HCT116 (cell line): ENCODE measurements at regions not wholly inside any gene's neighbourhood (a gene's known extent, or its start where the extent isn't known, plus 50 kb on each side); places are given as distances from the start of the nearest gene placed in this dataset.

ENCODE experiments used
- ATAC-seq: fragments of 200-7000 bp; cut with Tn5 transposase; 2 replicates; pipeline ENCODE4 v1.9.1; 2020; ENCODE audit warnings: mild to moderate bottlenecking, moderate library complexity
- BruUV-seq: library from RNA; stranded (reverse); fragments of 400-500 nt; replicated peaks from 2 replicates; lab custom pipeline; 2021; lab: Mats Ljungman, UMichigan
- CTCF ChIA-PET: fragments of 300-600 bp; sonication (Branson Sonifier 250); formaldehyde crosslinking; loops from one replicate; lab custom pipeline; 2021; ENCODE audit warnings: antibody characterized with exemption; lab: Charles Lee
- POLR2A ChIA-PET: fragments of 300-600, 350-600 bp; sonication (Branson Sonifier 250); formaldehyde crosslinking; loops from one replicate; lab custom pipeline; 2021; ENCODE audit warnings: antibody characterized with exemption; lab: Charles Lee
- RAD21 ChIA-PET, 2 experiments: fragments of 300-600 bp; sonication (Branson Sonifier 250); formaldehyde crosslinking; loops; one replicate each; lab custom pipeline; 2023; ENCODE audit warnings: low total read pairs in 2 of 2; ENCODE audit not compliant: uncharacterized antibody in 2 of 2, unreplicated experiment in 2 of 2, low non-redundant PET in 1 of 2; lab: Charles Lee
- DNase-seq: peaks from one replicate; pipeline ENCODE4 v3.0.0-alpha.2; 2010; ENCODE audit warnings: low read depth, low spot score
- H2AFZ ChIP-seq: fragments of 200-600 bp; shearing (Covaris generic), sonication (generic); 2 replicates; pipeline ENCODE4 v1.6.1; 2017; ENCODE audit warnings: low read depth, mixed run types, mixed read lengths, antibody characterized with exemption, low read length; ENCODE audit not compliant: poor library complexity, severe bottlenecking
- H3K27ac ChIP-seq: 2 replicates; pipeline ENCODE4 v1.5.1; 2012; ENCODE audit warnings: low read depth, low read length
- H3K27me3 ChIP-seq: fragments of 200-600 bp; sonication (generic); 2 replicates; pipeline ENCODE4 v1.6.1; 2016; ENCODE audit warnings: mixed run types, low read length, mixed read lengths; ENCODE audit not compliant: insufficient read depth
- H3K36me3 ChIP-seq, 2 experiments: fragments of 200-500 bp in 1 of 2; fragments of 200-600 bp in 1 of 2; sonication (Bioruptor generic) in 1 of 2; sonication (generic) in 1 of 2; 2 replicates each; pipeline versions ENCODE4 v1.5.1 to v1.6.1; 2014 to 2016; ENCODE audit warnings: low read length in 2 of 2, inconsistent platforms in 1 of 2, mixed read lengths in 1 of 2, mixed run types in 1 of 2; ENCODE audit not compliant: insufficient read depth in 2 of 2, control insufficient read depth in 1 of 2
- H3K4me1 ChIP-seq, 2 experiments: fragments of 200-600 bp in 1 of 2; sonication (generic) in 1 of 2; 2 replicates each; pipeline versions ENCODE4 v1.5.1 to v1.6.1; 2012 to 2017; ENCODE audit warnings: low read length in 2 of 2, inconsistent platforms in 1 of 2, mild to moderate bottlenecking in 1 of 2, mixed read lengths in 1 of 2, mixed run types in 1 of 2, moderate library complexity in 1 of 2; ENCODE audit not compliant: insufficient read depth in 2 of 2, control insufficient read depth in 1 of 2
- H3K4me2 ChIP-seq: fragments of 200-600 bp; sonication (generic); 2 replicates; pipeline ENCODE4 v1.6.1; 2017; ENCODE audit warnings: mixed run types, low read length, mixed read lengths
- H3K4me3 ChIP-seq, 2 experiments: fragments of 200-600 bp in 1 of 2; sonication (generic) in 1 of 2; replicated peaks in 1 of 2; 2 replicates each; pipeline ENCODE4 v1.5.1; 2011 to 2016; ENCODE audit warnings: low read length in 2 of 2, control low read depth in 1 of 2, low read depth in 1 of 2, mild to moderate bottlenecking in 1 of 2, mixed read lengths in 1 of 2, mixed run types in 1 of 2
- H3K79me2 ChIP-seq: fragments of 200-600 bp; sonication (generic); 2 replicates; pipeline ENCODE4 v1.6.1; 2017; ENCODE audit warnings: mild to moderate bottlenecking, mixed run types, low read length, moderate library complexity, mixed read lengths; ENCODE audit not compliant: insufficient read depth
- H3K9ac ChIP-seq: fragments of 200-600 bp; sonication (generic); 2 replicates; pipeline ENCODE4 v1.6.1; 2016; ENCODE audit warnings: low read length, mixed read lengths
- H3K9me2 ChIP-seq: fragments of 200-600 bp; sonication (generic), shearing (Covaris generic); 2 replicates; pipeline ENCODE4 v1.6.1; 2017; ENCODE audit warnings: mixed run types, mild to moderate bottlenecking, moderate library complexity; ENCODE audit not compliant: insufficient read depth
- H3K9me3 ChIP-seq, 2 experiments: fragments of 200-500 bp in 1 of 2; fragments of 200-600 bp in 1 of 2; sonication (Bioruptor generic) in 1 of 2; sonication (generic) in 1 of 2; 2 replicates each; pipeline ENCODE4 v1.6.1; 2014 to 2017; ENCODE audit warnings: low read length in 2 of 2, mixed read lengths in 2 of 2, inconsistent platforms in 1 of 2, low read depth in 1 of 2, mild to moderate bottlenecking in 1 of 2, mixed run types in 1 of 2, moderate library complexity in 1 of 2; ENCODE audit not compliant: control insufficient read depth in 1 of 2, insufficient read depth in 1 of 2
- H4K20me1 ChIP-seq: fragments of 200-600 bp; sonication (generic), shearing (Covaris generic); 2 replicates; pipeline ENCODE4 v1.6.1; 2017; ENCODE audit warnings: mixed run types, mild to moderate bottlenecking, moderate library complexity; ENCODE audit not compliant: insufficient read depth
- CTCF ChIP-seq, 3 experiments: fragments of 200-600 bp in 1 of 3; sonication (generic) in 1 of 3; IDR thresholded peaks in 2 of 3; conservative IDR thresholded peaks in 1 of 3; 2 replicates each; pipeline ENCODE4 v1.5.1; 2012 to 2017; ENCODE audit warnings: low read depth in 2 of 3, low read length in 2 of 3, antibody characterized with exemption in 1 of 3, borderline replicate concordance in 1 of 3, control low read depth in 1 of 3, mild to moderate bottlenecking in 1 of 3, mixed read lengths in 1 of 3, mixed run types in 1 of 3, moderate library complexity in 1 of 3; ENCODE audit not compliant: insufficient read depth in 1 of 3
- EZH2 ChIP-seq: fragments of 200-600 bp; sonication (generic); IDR thresholded peaks from 2 replicates; pipeline ENCODE4 v1.6.1; 2017; ENCODE audit warnings: antibody characterized with exemption, mixed run types
- FOSL1 ChIP-seq: IDR thresholded peaks from 2 replicates; pipeline ENCODE4 v1.6.1; 2012; ENCODE audit warnings: low read depth
- JUND ChIP-seq: IDR thresholded peaks from 2 replicates; pipeline ENCODE4 v1.6.1; 2012
- RAD21 ChIP-seq: IDR thresholded peaks from 2 replicates; pipeline ENCODE4 v1.6.1; 2012; ENCODE audit warnings: low read depth, mild to moderate bottlenecking
- SIN3A ChIP-seq: IDR thresholded peaks from 2 replicates; pipeline ENCODE4 v1.6.1; 2012; ENCODE audit warnings: low read depth
- YY1 ChIP-seq: IDR thresholded peaks from 2 replicates; pipeline ENCODE4 v1.6.1; 2011; ENCODE audit warnings: low read length, low read depth, moderate library complexity, mild to moderate bottlenecking; ENCODE audit not compliant: insufficient replicate concordance; ENCODE audit errors: extremely low read depth
- intact Hi-C: fragments of 100-400 bp; cut with micrococcal nuclease; formaldehyde crosslinking; loops from 2 replicates; pipeline ENCODE4 v1.10.0; 2022
- TF ChIP-seq, protein P1 (sequence below): IDR thresholded peaks from 2 replicates; pipeline ENCODE4 v1.6.1; 2011; ENCODE audit warnings: mild to moderate bottlenecking, low read length, moderate library complexity; ENCODE audit not compliant: insufficient replicate concordance; ENCODE audit errors: extremely low read depth
- TF ChIP-seq, protein P2 (sequence below): IDR thresholded peaks from 2 replicates; pipeline ENCODE4 v1.6.1; 2012

GRCh38 chr2:15796167-15796942 is 144.0 kb upstream of the MYCN start:
- Histone ChIP-seq H2AFZ (no peak overlapping the region), H3K9me3 (no peaks in the 10 kb centered on the region), H4K20me1 (no peaks in the 10 kb centered on the region), H3K27me3 (peaks cover 17% of the 10 kb centered on the region), H3K4me1 (0 out of 4 replicates have a peak, but pooled peaks cover 0 to 2% of the 10 kb centered on the region in 2 experiments), H3K79me2 (no peaks in the 10 kb centered on the region), H3K36me3 (no peaks in the 10 kb centered on the region), H3K4me3 (no peak overlapping the region), H3K9ac (no peak overlapping the region), H3K9me2 (no peaks in the 10 kb centered on the region), H3K27ac (no peak overlapping the region), H3K4me2 (no peak overlapping the region)
- POLR2A ChIA-PET: no interaction called here
- ATAC-seq (no peak), DNase-seq (no peak)
- RAD21 ChIA-PET: no interaction called here
- CTCF ChIA-PET: no interaction called here
- no TSS peak for BruUV-seq
- intact Hi-C loops: no loop called here
- TF ChIP-seq YY1 (no peak), SIN3A (no peak)
- TF ChIP-seq, protein P1, sequence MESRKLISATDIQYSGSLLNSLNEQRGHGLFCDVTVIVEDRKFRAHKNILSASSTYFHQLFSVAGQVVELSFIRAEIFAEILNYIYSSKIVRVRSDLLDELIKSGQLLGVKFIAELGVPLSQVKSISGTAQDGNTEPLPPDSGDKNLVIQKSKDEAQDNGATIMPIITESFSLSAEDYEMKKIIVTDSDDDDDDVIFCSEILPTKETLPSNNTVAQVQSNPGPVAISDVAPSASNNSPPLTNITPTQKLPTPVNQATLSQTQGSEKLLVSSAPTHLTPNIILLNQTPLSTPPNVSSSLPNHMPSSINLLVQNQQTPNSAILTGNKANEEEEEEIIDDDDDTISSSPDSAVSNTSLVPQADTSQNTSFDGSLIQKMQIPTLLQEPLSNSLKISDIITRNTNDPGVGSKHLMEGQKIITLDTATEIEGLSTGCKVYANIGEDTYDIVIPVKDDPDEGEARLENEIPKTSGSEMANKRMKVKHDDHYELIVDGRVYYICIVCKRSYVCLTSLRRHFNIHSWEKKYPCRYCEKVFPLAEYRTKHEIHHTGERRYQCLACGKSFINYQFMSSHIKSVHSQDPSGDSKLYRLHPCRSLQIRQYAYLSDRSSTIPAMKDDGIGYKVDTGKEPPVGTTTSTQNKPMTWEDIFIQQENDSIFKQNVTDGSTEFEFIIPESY: no peak

- DNase-seq: no peak
- Histone ChIP-seq H3K27me3 (peaks cover 15% of the 10 kb centered on the region), H4K20me1 (no peaks in the 10 kb centered on the region), H3K9ac (no peak overlapping the region), H3K4me2 (no peak overlapping the region), H3K4me1 (0 out of 4 replicates have a peak, but pooled peaks cover 0 to 2% of the 10 kb centered on the region in 2 experiments), H3K4me3 (no peak overlapping the region), H3K79me2 (no peaks in the 10 kb centered on the region), H3K36me3 (no peaks in the 10 kb centered on the region), H2AFZ (no peak overlapping the region), H3K9me3 (no peaks in the 10 kb centered on the region), H3K9me2 (no peaks in the 10 kb centered on the region), H3K27ac (no peak overlapping the region)
- intact Hi-C loops: no loop called here
- ChIA-PET RAD21 (no interaction called here), CTCF (no interaction called here), POLR2A (no interaction called here)
- BruUV-seq: no TSS peak
- peak; percentile 58 for ATAC-seq
- TF ChIP-seq FOSL1: no peak
- TF ChIP-seq, protein P2, sequence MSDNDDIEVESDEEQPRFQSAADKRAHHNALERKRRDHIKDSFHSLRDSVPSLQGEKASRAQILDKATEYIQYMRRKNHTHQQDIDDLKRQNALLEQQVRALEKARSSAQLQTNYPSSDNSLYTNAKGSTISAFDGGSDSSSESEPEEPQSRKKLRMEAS: no peak
- no peak for TF ChIP-seq EZH2
- peak; percentile 10 to 28 (median 27); a peak in 3 of 6 replicates for TF ChIP-seq CTCF (IDR thresholded peaks at IDR 0.05 in 2 of 3, conservative IDR thresholded peaks at IDR 0.05 in 1 of 3; ENCODE audit: borderline replicate concordance in 1 of 3, insufficient read depth in 1 of 3, low read depth in 2 of 3, low read length in 2 of 3)
- peak; percentile 38; the same call in 1 of the 2 replicates for TF ChIP-seq RAD21
- TF ChIP-seq JUND: no peak
These were observed 143.0 kb upstream of the MYCN start for GRCh38 chr2:15797231-15797938.
